Motor neuron (in vitro differentiated cells): ENCODE measurements at regions not wholly inside any gene's neighbourhood (a gene's known extent, or its start where the extent isn't known, plus 50 kb on each side); places are given as distances from the start of the nearest gene placed in this dataset.
"Not testable (repeated sequence)": the region's sequence is repeated elsewhere in the genome, so short reads cannot be mapped to it uniquely, and the experiment has no call there.

ENCODE experiments used
- ATAC-seq, 8 experiments: fragments of 200-7000 bp; cut with Tn5 transposase; replicated peaks in 6 of 8; 2 replicates each; pipeline ENCODE4 v1.8.0; 2021; ENCODE audit warnings: mild to moderate bottlenecking in 8 of 8, moderate library complexity in 8 of 8
- H3K27ac ChIP-seq, 2 donors: fragments of 250-450 bp; sonication (Bioruptor Pico); 2 replicates each; pipeline ENCODE4 v1.9.0; 2021; ENCODE audit warnings: antibody characterized with exemption in 2 of 2, mild to moderate bottlenecking in 2 of 2, moderate library complexity in 1 of 2
- H3K4me1 ChIP-seq, 2 donors: fragments of 250-450 bp; sonication (Bioruptor Pico); replicated peaks in 1 of 2; 2 replicates each; pipeline ENCODE4 v1.6.1; 2021; ENCODE audit warnings: antibody characterized with exemption in 2 of 2, mild to moderate bottlenecking in 2 of 2, moderate library complexity in 1 of 2
- H3K4me3 ChIP-seq, 5 donors: fragments of 250-450 bp; sonication (Bioruptor Pico); 2 replicates each; pipeline ENCODE4 v1.9.0; 2021; ENCODE audit warnings: antibody characterized with exemption in 5 of 5, mild to moderate bottlenecking in 5 of 5, moderate library complexity in 4 of 5
- WGBS, 10 experiments: fragments of 450-650 bp; shearing (Covaris generic); methylation state at CpG; one replicate each; pipeline ENCODE4 v1.0.0; 2022; 5-methylcytosine and 5-hydroxymethylcytosine counted together
- in situ Hi-C, 9 experiments: fragments of 400-800 bp; cut with MboI; loops; one replicate each; pipeline ENCODE4 v1.15.0; 2021; ENCODE audit warnings: low sequenced_read_pairs in 9 of 9, low pct_unique_long_range_greater_than_20kb in 2 of 9; ENCODE audit not compliant: unreplicated experiment in 9 of 9

DNA sequence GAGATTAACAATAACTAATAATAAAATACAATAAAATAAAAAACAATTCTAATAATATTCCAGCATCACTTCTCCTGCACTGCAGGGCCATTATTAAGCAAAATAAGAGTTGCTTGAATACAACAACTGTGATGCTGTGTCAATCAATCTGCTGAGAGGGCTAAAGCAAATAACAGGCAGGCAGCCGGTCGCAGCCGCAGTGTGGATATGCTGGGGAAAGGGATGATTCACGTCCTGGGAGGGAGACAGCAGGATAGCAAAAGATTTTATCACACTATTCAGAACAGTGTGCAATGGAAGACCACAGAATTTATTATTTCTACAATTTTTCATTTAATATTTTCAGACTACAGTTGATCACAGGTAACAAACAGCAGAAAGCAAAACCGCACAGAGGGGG is 76.5 kb upstream of the SMARCAD1 start:
- Histone ChIP-seq H3K4me1 (no peaks in the 10 kb centered on the region), H3K27ac (no peak overlapping the region), H3K4me3 (no peak overlapping the region)
- 14 to 90% (median 73%) methylated on average over 1 to 5 of the region's 5 CpGs; no CpG with 5 or more reads in 2 of the 10 experiments for WGBS, 10 experiments
- peak in 1 of 8 experiments; percentile 52 for ATAC-seq
- in situ Hi-C loops, result loop anchor here in 3 of 9 experiments (25.0 kb wide), 2 partner anchors 319 to 344 kb away; no protein-coding TSS in a partner anchor

DNA sequence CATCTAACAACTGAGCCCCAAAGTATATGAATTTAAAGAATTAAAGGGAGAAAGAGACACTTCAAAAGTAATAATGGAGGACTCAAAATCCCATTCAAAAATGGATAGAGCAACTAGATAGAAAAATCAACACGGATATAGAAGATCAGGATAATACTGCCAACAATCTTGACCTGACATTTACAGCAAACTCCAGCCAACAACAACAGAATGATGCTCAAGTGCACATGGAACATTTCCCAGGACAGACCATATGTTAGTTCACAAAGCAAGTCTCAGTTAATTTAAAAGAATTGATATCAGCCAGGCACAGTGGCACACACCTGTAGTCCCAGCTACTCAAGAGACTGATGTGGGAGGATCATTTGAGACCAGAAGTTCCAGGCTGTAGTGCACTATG is 72.0 kb upstream of the SMARCAD1 start:
- Histone ChIP-seq H3K4me3 (no peak overlapping the region), H3K27ac (no peak overlapping the region), H3K4me1 (no peaks in the 10 kb centered on the region)
- 0 to 100% (median 33%) methylated on average over 1 of the region's 1 CpG; no CpG with 5 or more reads in 2 of the 10 experiments for WGBS, 10 experiments
- ATAC-seq, result no peak
- in situ Hi-C loops, result loop anchor here in 3 of 9 experiments (25.0 kb wide), 2 partner anchors 323 to 348 kb away; no protein-coding TSS in a partner anchor

DNA sequence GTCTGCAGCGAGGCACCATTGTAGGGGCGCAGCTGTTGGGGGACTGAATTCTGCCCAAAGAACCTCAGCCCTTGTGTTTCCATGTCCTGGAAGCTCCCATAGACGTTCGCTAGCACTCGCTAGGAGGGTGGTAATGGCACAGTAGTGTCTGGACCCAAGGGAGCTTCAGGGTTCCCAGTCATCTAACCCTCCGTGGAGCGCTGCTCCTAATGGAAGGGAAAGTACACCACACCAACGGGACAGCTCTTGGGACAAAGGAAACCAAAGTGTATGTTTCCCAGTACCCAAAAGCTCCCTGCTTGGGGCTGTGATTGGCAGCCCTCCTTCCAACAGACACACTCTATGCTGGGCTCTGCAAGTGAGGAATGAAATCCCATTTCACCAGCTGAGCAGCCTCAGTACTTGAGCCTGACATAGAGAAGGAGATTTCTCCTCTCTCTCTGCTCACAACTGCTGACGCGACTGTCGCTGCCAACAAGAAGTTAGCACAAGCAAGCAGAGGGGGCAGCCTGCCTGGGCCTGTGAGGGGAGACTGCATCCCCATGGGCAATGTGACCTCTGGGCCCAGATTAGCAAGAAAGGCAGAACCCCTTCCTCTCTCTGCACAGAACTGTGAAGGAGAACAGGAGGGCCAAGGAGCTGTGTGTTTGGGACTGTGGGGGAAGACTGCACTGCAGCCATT is 67.6 kb upstream of the SMARCAD1 start:
- no peak for ATAC-seq
- H3K4me1 ChIP-seq, result no peaks in the 10 kb centered on the region
- WGBS, 10 experiments, result 80 to 100% (median 91%) methylated on average over 1 to 7 of the region's 11 CpGs; no CpG with 5 or more reads in 6 of the 10 experiments
- no peak overlapping the region for H3K27ac ChIP-seq
- in situ Hi-C loops, result loop anchor here in 3 of 9 experiments (25.0 kb wide), 2 partner anchors 328 to 353 kb away; no protein-coding TSS in a partner anchor
- no peak overlapping the region for H3K4me3 ChIP-seq

DNA sequence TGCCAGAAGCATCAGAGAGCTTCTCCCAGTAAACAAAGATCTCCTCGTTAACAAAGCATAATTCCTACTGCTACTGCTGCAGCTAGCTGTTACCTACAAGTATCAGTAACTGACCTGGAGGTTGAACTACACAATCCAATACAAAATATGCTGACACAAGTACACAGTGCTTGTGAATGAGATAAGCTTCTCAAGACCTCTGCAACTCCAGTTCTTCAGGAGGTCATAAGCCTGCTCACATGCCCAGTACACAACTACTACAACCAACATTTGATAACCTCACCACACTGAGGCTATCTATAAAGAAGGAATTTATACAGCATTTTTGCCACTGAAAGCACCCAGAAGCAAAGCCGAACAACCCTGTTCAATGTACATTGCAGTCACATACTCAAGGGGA is 66.7 kb upstream of the SMARCAD1 start:
- Histone ChIP-seq H3K27ac (no peak overlapping the region), H3K4me3 (no peak overlapping the region), H3K4me1 (no peaks in the 10 kb centered on the region)
- WGBS, 10 experiments, result 0 to 100% (median 75%) methylated on average over 1 to 2 of the region's 2 CpGs
- ATAC-seq, result no peak
- in situ Hi-C loops, result loop anchor here in 3 of 9 experiments (25.0 kb wide), 2 partner anchors 329 to 354 kb away; no protein-coding TSS in a partner anchor

DNA sequence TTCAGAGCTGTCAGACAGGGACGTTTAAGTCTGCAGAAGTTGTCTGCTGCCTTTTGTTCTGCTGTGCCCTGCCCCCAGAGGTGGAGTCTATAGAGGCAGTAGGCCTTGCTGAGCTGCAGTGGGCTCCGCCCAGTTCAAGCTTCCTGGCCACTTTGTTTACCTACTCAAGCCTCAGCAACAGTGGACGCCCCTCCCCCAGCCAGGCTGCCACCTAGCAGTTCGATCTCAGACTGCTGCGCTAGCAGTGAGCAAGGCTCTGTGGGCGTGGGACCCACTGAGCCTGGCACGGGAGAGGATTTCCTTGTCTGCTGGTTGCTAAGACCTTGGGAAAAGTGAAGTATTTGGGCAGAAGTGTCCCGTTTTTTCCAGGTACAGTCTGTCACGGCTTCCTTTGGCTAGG is 59.6 kb upstream of the SMARCAD1 start:
- WGBS, 10 experiments, result 10 to 48% (median 24%) methylated on average over 2 to 3 of the region's 9 CpGs; no CpG with 5 or more reads in 7 of the 10 experiments
- H3K4me1 ChIP-seq, ATAC-seq, H3K27ac ChIP-seq, H3K4me3 ChIP-seq: not testable (repeated sequence)
- in situ Hi-C loops, result loop anchor here in 3 of 9 experiments (25.0 kb wide), 2 partner anchors 336 to 361 kb away; no protein-coding TSS in a partner anchor

DNA sequence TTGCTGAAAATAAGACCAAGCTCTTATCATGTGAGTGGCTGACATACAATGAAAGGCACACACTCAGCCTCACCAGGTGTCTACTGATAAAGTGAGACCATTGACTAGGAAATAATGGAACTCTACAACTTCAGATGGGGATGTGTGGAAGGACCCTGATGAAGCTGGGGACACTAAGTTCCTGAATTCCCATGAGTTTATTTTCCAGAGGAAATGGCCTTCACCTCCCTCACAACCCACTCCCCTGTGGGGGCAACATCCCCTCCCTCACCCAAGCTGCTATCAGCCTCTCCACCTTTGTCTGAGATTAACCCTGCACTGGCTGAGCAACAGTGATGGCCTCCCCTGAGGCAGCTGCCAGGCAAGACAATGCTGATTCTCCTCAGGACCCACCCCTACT is 55.2 kb upstream of the SMARCAD1 start:
- Histone ChIP-seq H3K27ac (no peak overlapping the region), H3K4me1 (peaks cover 0 to 7% of the 10 kb centered on the region in 2 donors), H3K4me3 (no peak overlapping the region)
- ATAC-seq, result no peak
- in situ Hi-C loops, result no loop called here

DNA sequence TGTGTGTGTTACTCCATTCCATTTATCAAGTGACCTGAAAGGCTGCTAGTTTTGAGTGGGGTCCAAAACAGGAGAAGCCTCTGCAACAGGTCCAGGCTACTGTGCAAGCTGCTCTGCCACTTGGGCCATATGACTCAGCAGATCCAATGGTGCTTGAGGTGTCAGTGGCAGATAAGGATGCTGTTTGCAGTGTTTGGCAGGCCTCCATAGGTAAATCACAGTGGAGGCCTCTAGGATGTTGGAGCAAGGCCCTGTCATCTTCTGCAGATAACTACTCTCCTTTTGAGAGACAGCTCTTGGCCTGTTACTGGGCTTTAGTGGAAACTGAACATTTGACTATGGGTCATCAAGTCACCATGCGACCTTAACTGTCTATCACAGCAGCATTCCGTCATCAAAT is 52.3 kb upstream of the SMARCAD1 start:
- H3K4me3 ChIP-seq, ATAC-seq, in situ Hi-C loops, H3K27ac ChIP-seq, H3K4me1 ChIP-seq: not testable (repeated sequence)
- 20 to 80% (median 40%) methylated on average over 1 of the region's 2 CpGs; no CpG with 5 or more reads in 7 of the 10 experiments for WGBS, 10 experiments

DNA sequence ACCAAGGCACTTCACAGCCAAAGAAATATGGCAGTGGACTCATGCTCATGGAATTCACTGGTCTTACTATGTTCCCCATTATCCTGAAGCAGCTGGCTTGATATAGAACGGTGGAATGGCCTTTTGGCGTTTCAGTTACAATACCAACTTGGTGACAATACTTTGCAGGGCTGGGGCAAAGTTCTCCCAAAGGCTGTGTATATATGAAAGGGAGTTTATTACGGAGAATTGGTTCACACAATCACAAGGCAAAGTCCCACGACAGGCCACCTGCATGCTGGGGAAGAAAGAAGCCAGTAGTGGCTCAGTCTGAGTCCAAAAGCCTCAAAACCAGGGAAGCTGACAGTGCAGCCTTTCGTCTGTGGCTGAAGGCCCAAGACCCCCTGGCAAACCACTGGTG is 50.8 kb upstream of the SMARCAD1 start:
- Histone ChIP-seq H3K4me3 (no peak overlapping the region), H3K27ac (no peak overlapping the region), H3K4me1 (no peaks in the 10 kb centered on the region)
- in situ Hi-C loops, result no loop called here
- no peak for ATAC-seq
- WGBS, 10 experiments, result 0 to 90% (median 54%) methylated on average over 1 to 5 of the region's 5 CpGs
